GM12878 (cell line): ENCODE measurements at regions not wholly inside any gene's neighbourhood (a gene's known extent, or its start where the extent isn't known, plus 50 kb on each side); places are given as distances from the start of the nearest gene placed in this dataset.
"Not testable (repeated sequence)": the region's sequence is repeated elsewhere in the genome, so short reads cannot be mapped to it uniquely, and the experiment has no call there.

Experiments used
- ATAC-seq: fragments of 200-7000 bp; cut with Tn5 transposase; 3 replicates; pipeline ENCODE4 v1.9.1; 2020; ENCODE audit warnings: mild to moderate bottlenecking, moderate library complexity
- BruUV-seq: library from RNA; stranded (reverse); fragments of 400-500 nt; replicated peaks from 2 replicates; lab custom pipeline; 2021; lab: Mats Ljungman, UMichigan
- CTCF ChIA-PET: fragments of 300-600 bp; sonication (Branson Sonifier 250); formaldehyde crosslinking; extraction: SDS; loops from one replicate; lab custom pipeline; 2021; ENCODE audit warnings: inconsistent platforms; lab: Yijun Ruan, JAX
- POLR2A ChIA-PET: fragments of 350-600 bp; formaldehyde crosslinking; extraction: SDS; loops from one replicate; lab custom pipeline; 2021; ENCODE audit warnings: inconsistent platforms; lab: Charles Lee
- RAD21 ChIA-PET: fragments of 300-600 bp; sonication (Branson Sonifier 250); formaldehyde crosslinking; loops from one replicate; lab custom pipeline; 2023; ENCODE audit warnings: antibody characterized with exemption; ENCODE audit not compliant: unreplicated experiment; lab: Charles Lee
- SMC1A ChIA-PET: fragments of 300-600 bp; sonication (Branson Sonifier 250); formaldehyde crosslinking; loops from one replicate; lab custom pipeline; 2023; ENCODE audit not compliant: unreplicated experiment, uncharacterized antibody; lab: Charles Lee
- DNase-seq: peaks from one replicate; pipeline ENCODE4 v3.0.0-alpha.2; 2011; ENCODE audit warnings: low read depth, low spot score
- FAIRE-seq: peaks from 3 replicates; lab custom pipeline; 2011; peaks lifted over from hg19 to GRCh38; lab: Jason Lieb, UNC
- H2AFZ ChIP-seq: 2 replicates; pipeline ENCODE4 v1.6.0; 2011; ENCODE audit warnings: low read depth, low read length, control low read depth; ENCODE audit not compliant: control insufficient read depth
- H3K27ac ChIP-seq: 2 replicates; pipeline ENCODE4 v1.5.1; 2011; ENCODE audit warnings: control low read depth; ENCODE audit not compliant: control insufficient read depth, insufficient read depth
- H3K27me3 ChIP-seq, 2 experiments: replicated peaks in 1 of 2; 2 replicates each; pipeline versions ENCODE4 v1.6.0 to v1.6.1; 2011; ENCODE audit warnings: low read length in 1 of 2; ENCODE audit not compliant: control insufficient read depth in 2 of 2, insufficient read depth in 2 of 2
- H3K36me3 ChIP-seq, 2 experiments: 2 replicates each; pipeline ENCODE4 v1.5.1; 2011; ENCODE audit warnings: low read length in 1 of 2; ENCODE audit not compliant: control insufficient read depth in 2 of 2, insufficient read depth in 2 of 2
- H3K4me1 ChIP-seq: 2 replicates; pipeline ENCODE4 v1.6.1; 2011; ENCODE audit warnings: mild to moderate bottlenecking, low read length, moderate library complexity, mixed read lengths; ENCODE audit not compliant: control insufficient read depth, insufficient read depth
- H3K4me2 ChIP-seq: 2 replicates; pipeline ENCODE4 v1.6.0; 2011; ENCODE audit warnings: control low read depth; ENCODE audit not compliant: control insufficient read depth, insufficient read depth
- H3K4me3 ChIP-seq: fragments of 200-600 bp; sonication (generic); 2 replicates; pipeline ENCODE4 v1.5.1; 2016
- H3K79me2 ChIP-seq: 2 replicates; pipeline ENCODE4 v1.6.0; 2011; ENCODE audit warnings: low read length; ENCODE audit not compliant: control insufficient read depth, insufficient read depth
- H3K9ac ChIP-seq: 2 replicates; pipeline ENCODE4 v1.8.0; 2011; ENCODE audit warnings: low read length, control low read depth, mixed read lengths; ENCODE audit not compliant: control insufficient read depth, insufficient read depth
- H3K9me3 ChIP-seq: replicated peaks from 3 replicates; pipeline ENCODE4 v1.5.1; 2011; ENCODE audit warnings: mild to moderate bottlenecking, low read length; ENCODE audit not compliant: control insufficient read depth, insufficient read depth
- H4K20me1 ChIP-seq: 2 replicates; pipeline ENCODE4 v1.6.0; 2011; ENCODE audit not compliant: control insufficient read depth, insufficient read depth
- BHLHE40 ChIP-seq, 2 experiments: fragments of 450-650 bp in 1 of 2; IDR thresholded peaks; 2 replicates each; pipeline ENCODE4 v1.6.1; 2011 to 2017; ENCODE audit warnings: low read depth in 2 of 2, borderline replicate concordance in 1 of 2, improper control_type of control experiment in 1 of 2, low read length in 1 of 2, mild to moderate bottlenecking in 1 of 2
- EZH2 ChIP-seq: IDR thresholded peaks from 2 replicates; pipeline ENCODE4 v1.6.1; 2012; ENCODE audit warnings: low read depth, mild to moderate bottlenecking, control low read depth, inconsistent platforms, low read length, borderline replicate concordance; ENCODE audit not compliant: control insufficient read depth
- IRF5 ChIP-seq: fragments of 450-650 bp; IDR thresholded peaks from 2 replicates; pipeline ENCODE4 v1.6.1; 2017; ENCODE audit warnings: borderline replicate concordance
- MYC ChIP-seq: IDR thresholded peaks from 2 replicates; pipeline ENCODE4 v1.6.1; 2011; ENCODE audit warnings: mild to moderate bottlenecking, low read length, moderate library complexity, inconsistent platforms; ENCODE audit not compliant: insufficient read depth, insufficient replicate concordance, insufficient read length, severe bottlenecking
- RUNX3 ChIP-seq: IDR thresholded peaks from 2 replicates; pipeline ENCODE4 v1.6.1; 2012; ENCODE audit warnings: low read length, inconsistent platforms
- USF2 ChIP-seq: IDR thresholded peaks from 2 replicates; pipeline ENCODE4 v1.6.1; 2011; ENCODE audit warnings: low read depth, low read length, improper control_type of control experiment, borderline replicate concordance
- ZSCAN29 ChIP-seq: fragments of 450-650 bp; IDR thresholded peaks from 2 replicates; pipeline ENCODE4 v1.6.1; 2017; ENCODE audit warnings: mild to moderate bottlenecking, moderate library complexity
- WGBS: methylation state at CpG from one replicate; pipeline ENCODE4 v1.1.6; 2016; ENCODE audit warnings: low lambda C conversion rate; ENCODE audit not compliant: insufficient replicate concordance, insufficient coverage; ENCODE audit errors: missing lambda C conversion rate; 5-methylcytosine and 5-hydroxymethylcytosine counted together
- in situ Hi-C: fragments of 300-500 bp; cut with MboI; formaldehyde crosslinking; loops from 9 replicates; pipeline ENCODE4 v1.14.3; 2018; ENCODE audit warnings: mixed read lengths
- intact Hi-C: fragments of 100-400 bp; cut with micrococcal nuclease; formaldehyde crosslinking; loops from one replicate; pipeline ENCODE4 v1.14.2; 2022; ENCODE audit not compliant: unreplicated experiment
- TF ChIP-seq, protein P1 (sequence below): fragments of 450-650 bp; IDR thresholded peaks from 2 replicates; pipeline ENCODE4 v1.6.1; 2016; ENCODE audit warnings: mild to moderate bottlenecking, moderate library complexity, borderline replicate concordance
- TF ChIP-seq, protein P2 (sequence below): IDR thresholded peaks from 2 replicates; pipeline ENCODE4 v1.6.1; 2012; ENCODE audit warnings: low read depth, low read length, improper control_type of control experiment

DNA sequence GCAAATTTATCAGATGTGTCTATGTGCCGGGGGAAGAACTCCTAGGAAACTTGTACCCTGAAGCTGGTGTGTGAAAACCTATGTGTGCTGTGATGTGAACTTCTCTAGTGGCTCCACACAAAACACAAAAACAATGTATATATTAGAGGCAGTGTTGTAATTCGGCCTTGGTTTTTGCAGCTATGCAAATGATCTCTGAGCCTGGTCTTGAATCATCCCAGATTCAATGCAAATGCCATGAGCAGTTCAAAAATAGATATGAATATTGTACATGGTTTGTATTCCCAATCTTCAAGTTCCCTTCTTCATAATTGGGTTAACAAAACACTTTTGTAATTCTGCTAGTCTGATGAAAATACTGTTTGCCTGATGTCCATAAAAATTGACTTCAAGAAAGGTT is 152.6 kb downstream of the MFSD1 start:
- Histone ChIP-seq H3K9me3 (no peaks in the 10 kb centered on the region), H2AFZ (no peak overlapping the region), H3K27ac (no peak overlapping the region), H3K4me3 (no peak overlapping the region), H3K4me1 (no peaks in the 10 kb centered on the region), H3K79me2 (no peaks in the 10 kb centered on the region), H3K4me2 (no peak overlapping the region), H3K27me3 (no peaks in the 10 kb centered on the region; a peak in 3 of 4 replicates), H3K36me3 (no peaks in the 10 kb centered on the region), H3K9ac (no peak overlapping the region), H4K20me1 (no peaks in the 10 kb centered on the region)
- 2% methylated on average over 2 of the region's 2 CpGs for WGBS
- ChIA-PET SMC1A (interaction anchor here (0.8 kb wide), 1 partner anchor 1477 kb away, joined by 3 read pairs; no protein-coding TSS in a partner anchor), POLR2A (no interaction called here), RAD21 (no interaction called here), CTCF (interaction anchor here (0.6 kb wide), 1 partner anchor 24 kb away, joined by 3 read pairs; no protein-coding TSS in a partner anchor)
- TF ChIP-seq, protein P1, sequence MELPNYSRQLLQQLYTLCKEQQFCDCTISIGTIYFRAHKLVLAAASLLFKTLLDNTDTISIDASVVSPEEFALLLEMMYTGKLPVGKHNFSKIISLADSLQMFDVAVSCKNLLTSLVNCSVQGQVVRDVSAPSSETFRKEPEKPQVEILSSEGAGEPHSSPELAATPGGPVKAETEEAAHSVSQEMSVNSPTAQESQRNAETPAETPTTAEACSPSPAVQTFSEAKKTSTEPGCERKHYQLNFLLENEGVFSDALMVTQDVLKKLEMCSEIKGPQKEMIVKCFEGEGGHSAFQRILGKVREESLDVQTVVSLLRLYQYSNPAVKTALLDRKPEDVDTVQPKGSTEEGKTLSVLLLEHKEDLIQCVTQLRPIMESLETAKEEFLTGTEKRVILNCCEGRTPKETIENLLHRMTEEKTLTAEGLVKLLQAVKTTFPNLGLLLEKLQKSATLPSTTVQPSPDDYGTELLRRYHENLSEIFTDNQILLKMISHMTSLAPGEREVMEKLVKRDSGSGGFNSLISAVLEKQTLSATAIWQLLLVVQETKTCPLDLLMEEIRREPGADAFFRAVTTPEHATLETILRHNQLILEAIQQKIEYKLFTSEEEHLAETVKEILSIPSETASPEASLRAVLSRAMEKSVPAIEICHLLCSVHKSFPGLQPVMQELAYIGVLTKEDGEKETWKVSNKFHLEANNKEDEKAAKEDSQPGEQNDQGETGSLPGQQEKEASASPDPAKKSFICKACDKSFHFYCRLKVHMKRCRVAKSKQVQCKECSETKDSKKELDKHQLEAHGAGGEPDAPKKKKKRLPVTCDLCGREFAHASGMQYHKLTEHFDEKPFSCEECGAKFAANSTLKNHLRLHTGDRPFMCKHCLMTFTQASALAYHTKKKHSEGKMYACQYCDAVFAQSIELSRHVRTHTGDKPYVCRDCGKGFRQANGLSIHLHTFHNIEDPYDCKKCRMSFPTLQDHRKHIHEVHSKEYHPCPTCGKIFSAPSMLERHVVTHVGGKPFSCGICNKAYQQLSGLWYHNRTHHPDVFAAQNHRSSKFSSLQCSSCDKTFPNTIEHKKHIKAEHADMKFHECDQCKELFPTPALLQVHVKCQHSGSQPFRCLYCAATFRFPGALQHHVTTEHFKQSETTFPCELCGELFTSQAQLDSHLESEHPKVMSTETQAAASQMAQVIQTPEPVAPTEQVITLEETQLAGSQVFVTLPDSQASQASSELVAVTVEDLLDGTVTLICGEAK = no peak
- TF ChIP-seq BHLHE40 (IDR thresholded peaks at IDR 0.05; ENCODE audit: borderline replicate concordance in 1 of 2, low read depth in 2 of 2, low read length in 1 of 2) (no peak), RUNX3 (no peak), USF2 (no peak), MYC (no peak), IRF5 (no peak), ZSCAN29 (no peak), EZH2 (no peak)
- TF ChIP-seq, protein P2, sequence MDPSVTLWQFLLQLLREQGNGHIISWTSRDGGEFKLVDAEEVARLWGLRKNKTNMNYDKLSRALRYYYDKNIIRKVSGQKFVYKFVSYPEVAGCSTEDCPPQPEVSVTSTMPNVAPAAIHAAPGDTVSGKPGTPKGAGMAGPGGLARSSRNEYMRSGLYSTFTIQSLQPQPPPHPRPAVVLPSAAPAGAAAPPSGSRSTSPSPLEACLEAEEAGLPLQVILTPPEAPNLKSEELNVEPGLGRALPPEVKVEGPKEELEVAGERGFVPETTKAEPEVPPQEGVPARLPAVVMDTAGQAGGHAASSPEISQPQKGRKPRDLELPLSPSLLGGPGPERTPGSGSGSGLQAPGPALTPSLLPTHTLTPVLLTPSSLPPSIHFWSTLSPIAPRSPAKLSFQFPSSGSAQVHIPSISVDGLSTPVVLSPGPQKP = no peak
- no peak for DNase-seq
- BruUV-seq = no TSS peak
- ATAC-seq = no peak
- in situ Hi-C loops (no loop called here), intact Hi-C loops (no loop called here)
- FAIRE-seq = no peak

- H3K4me3 ChIP-seq, H3K79me2 ChIP-seq, POLR2A ChIA-PET, BruUV-seq, H3K9me3 ChIP-seq, RAD21 ChIA-PET, H3K4me2 ChIP-seq, H4K20me1 ChIP-seq, CTCF ChIA-PET, H3K9ac ChIP-seq, ATAC-seq, DNase-seq, H3K27ac ChIP-seq, FAIRE-seq, intact Hi-C loops, in situ Hi-C loops, SMC1A ChIA-PET, H2AFZ ChIP-seq, H3K4me1 ChIP-seq, H3K36me3 ChIP-seq, H3K27me3 ChIP-seq: not testable (repeated sequence)
- no CpG with 5 or more reads among the region's 1 CpG for WGBS
These were observed 155.9 kb downstream of the MFSD1 start for GRCh38 chr3:158957777-158958176.
